ENCODE measurements at regions not wholly inside any gene's neighbourhood (a gene's known extent, or its start where the extent isn't known, plus 50 kb on each side); places are given as distances from the start of the nearest gene placed in this dataset.

- H2BK5ac ChIP-seq (ENCODE audit: low read length) = no peak overlapping the region
- WGBS, 2 donors (ENCODE audit: extremely low coverage in 2 of 2, insufficient read length in 2 of 2, insufficient replicate concordance in 1 of 2) = no CpG with 5 or more reads among the region's 1 CpG
- no peak overlapping the region for H2AK5ac ChIP-seq (ENCODE audit: low read depth, low read length)
- no peak overlapping the region for H2BK120ac ChIP-seq (ENCODE audit: low read depth, low read length)
- no peak overlapping the region for H3K4ac ChIP-seq (ENCODE audit: low read length)
- no peak overlapping the region for H2BK15ac ChIP-seq (ENCODE audit: low read length)
- no peak overlapping the region for H3K14ac ChIP-seq (ENCODE audit: low read length)
- no peaks in the 10 kb centered on the region for H3K9me3 ChIP-seq (replicated peaks in 1 of 2; ENCODE audit: control insufficient read depth in 2 of 2, insufficient read depth in 1 of 2, low read depth in 1 of 2, low read length in 2 of 2)
- H3K36me3 ChIP-seq (replicated peaks in 1 of 2; ENCODE audit: control insufficient read depth in 2 of 2, insufficient read depth in 2 of 2, low read length in 2 of 2) = no peaks in the 10 kb centered on the region
- H3K27me3 ChIP-seq (ENCODE audit: control insufficient read depth in 3 of 3, insufficient read depth in 3 of 3, low read depth in 1 of 3, low read length in 3 of 3) = no peaks in the 10 kb centered on the region
- H4K8ac ChIP-seq (ENCODE audit: low read depth, low read length) = no peak overlapping the region
- no peak overlapping the region for H3K23ac ChIP-seq (ENCODE audit: low read depth, low read length, poor library complexity)
- no peaks in the 10 kb centered on the region for H3K4me1 ChIP-seq (ENCODE audit: control insufficient read depth in 2 of 2, insufficient read depth in 1 of 2, low read depth in 1 of 2, low read length in 2 of 2)
- no peak overlapping the region for H3K4me2 ChIP-seq (ENCODE audit: insufficient read depth, low read length, poor library complexity, severe bottlenecking)
- H4K91ac ChIP-seq (ENCODE audit: low read depth, low read length, poor library complexity) = no peak overlapping the region
- no peak overlapping the region for H2BK12ac ChIP-seq (ENCODE audit: low read length)
- no peak overlapping the region for H3K4me3 ChIP-seq (ENCODE audit: low read length in 2 of 2)
- no peak overlapping the region for H3K9ac ChIP-seq (ENCODE audit: low read depth, low read length, poor library complexity)
- H3K18ac ChIP-seq (ENCODE audit: low read length) = no peak overlapping the region
- H2AFZ ChIP-seq (ENCODE audit: low read length) = no peak overlapping the region
- H3K79me1 ChIP-seq (ENCODE audit: low read depth, low read length) = no peaks in the 10 kb centered on the region
- no peak for DNase-seq (ENCODE audit: low spot score)
- no peak overlapping the region for H3K27ac ChIP-seq (replicated peaks; ENCODE audit: low read length)
These were observed 155.2 kb upstream of the PPP1R2C start for GRCh38 chrX:42933187-42933586.

GRCh38 chrX:42934020-42934726, 156.2 kb upstream of the PPP1R2C start:
- Histone ChIP-seq H3K79me1 (ENCODE audit: low read depth, low read length) (no peaks in the 10 kb centered on the region), H2BK120ac (ENCODE audit: low read depth, low read length) (no peak overlapping the region), H4K91ac (ENCODE audit: low read depth, low read length, poor library complexity) (no peak overlapping the region), H3K14ac (ENCODE audit: low read length) (no peak overlapping the region), H3K9me3 (replicated peaks in 1 of 2; ENCODE audit: control insufficient read depth in 2 of 2, insufficient read depth in 1 of 2, low read depth in 1 of 2, low read length in 2 of 2) (no peaks in the 10 kb centered on the region), H3K4ac (ENCODE audit: low read length) (no peak overlapping the region), H3K9ac (ENCODE audit: low read depth, low read length, poor library complexity) (no peak overlapping the region), H2AK5ac (ENCODE audit: low read depth, low read length) (no peak overlapping the region), H3K27ac (replicated peaks; ENCODE audit: low read length) (no peak overlapping the region), H3K18ac (ENCODE audit: low read length) (no peak overlapping the region), H3K36me3 (replicated peaks in 1 of 2; ENCODE audit: control insufficient read depth in 2 of 2, insufficient read depth in 2 of 2, low read length in 2 of 2) (no peaks in the 10 kb centered on the region), H3K4me3 (ENCODE audit: low read length in 2 of 2) (no peak overlapping the region), H3K4me2 (ENCODE audit: insufficient read depth, low read length, poor library complexity, severe bottlenecking) (no peak overlapping the region), H4K8ac (ENCODE audit: low read depth, low read length) (no peak overlapping the region), H2AFZ (ENCODE audit: low read length) (no peak overlapping the region), H3K23ac (ENCODE audit: low read depth, low read length, poor library complexity) (no peak overlapping the region), H2BK15ac (ENCODE audit: low read length) (no peak overlapping the region), H3K27me3 (ENCODE audit: control insufficient read depth in 3 of 3, insufficient read depth in 3 of 3, low read depth in 1 of 3, low read length in 3 of 3) (no peaks in the 10 kb centered on the region), H3K4me1 (ENCODE audit: control insufficient read depth in 2 of 2, insufficient read depth in 1 of 2, low read depth in 1 of 2, low read length in 2 of 2) (no peaks in the 10 kb centered on the region), H2BK5ac (ENCODE audit: low read length) (no peak overlapping the region), H2BK12ac (ENCODE audit: low read length) (no peak overlapping the region)
- no peak for DNase-seq (ENCODE audit: low spot score)
- no CpG with 5 or more reads among the region's 5 CpGs for WGBS, 2 donors (ENCODE audit: extremely low coverage in 2 of 2, insufficient read length in 2 of 2, insufficient replicate concordance in 1 of 2)

GRCh38 chrX:42941671-42942070, 163.7 kb upstream of the PPP1R2C start:
- Histone ChIP-seq H3K23ac (ENCODE audit: low read depth, low read length, poor library complexity) (no peak overlapping the region), H3K9me3 (replicated peaks in 1 of 2; ENCODE audit: control insufficient read depth in 2 of 2, insufficient read depth in 1 of 2, low read depth in 1 of 2, low read length in 2 of 2) (no peaks in the 10 kb centered on the region), H4K91ac (ENCODE audit: low read depth, low read length, poor library complexity) (no peak overlapping the region), H3K14ac (ENCODE audit: low read length) (no peak overlapping the region), H3K9ac (ENCODE audit: low read depth, low read length, poor library complexity) (no peak overlapping the region), H2BK5ac (ENCODE audit: low read length) (no peak overlapping the region), H2BK12ac (ENCODE audit: low read length) (no peak overlapping the region), H2BK15ac (ENCODE audit: low read length) (no peak overlapping the region), H2AK5ac (ENCODE audit: low read depth, low read length) (no peak overlapping the region), H3K27ac (replicated peaks; ENCODE audit: low read length) (no peak overlapping the region), H3K79me1 (ENCODE audit: low read depth, low read length) (no peaks in the 10 kb centered on the region), H2BK120ac (ENCODE audit: low read depth, low read length) (no peak overlapping the region), H3K4ac (ENCODE audit: low read length) (no peak overlapping the region), H3K4me1 (ENCODE audit: control insufficient read depth in 2 of 2, insufficient read depth in 1 of 2, low read depth in 1 of 2, low read length in 2 of 2) (no peaks in the 10 kb centered on the region), H3K4me2 (ENCODE audit: insufficient read depth, low read length, poor library complexity, severe bottlenecking) (no peak overlapping the region), H3K4me3 (ENCODE audit: low read length in 2 of 2) (no peak overlapping the region), H3K18ac (ENCODE audit: low read length) (no peak overlapping the region), H4K8ac (ENCODE audit: low read depth, low read length) (no peak overlapping the region), H2AFZ (ENCODE audit: low read length) (no peak overlapping the region), H3K36me3 (replicated peaks in 1 of 2; ENCODE audit: control insufficient read depth in 2 of 2, insufficient read depth in 2 of 2, low read length in 2 of 2) (no peaks in the 10 kb centered on the region), H3K27me3 (ENCODE audit: control insufficient read depth in 3 of 3, insufficient read depth in 3 of 3, low read depth in 1 of 3, low read length in 3 of 3) (no peaks in the 10 kb centered on the region)
- no peak for DNase-seq (ENCODE audit: low spot score)
- WGBS, 2 donors (ENCODE audit: extremely low coverage in 2 of 2, insufficient read length in 2 of 2, insufficient replicate concordance in 1 of 2) = no CpG with 5 or more reads among the region's 2 CpGs

GRCh38 chrX:42943051-42943974, 165.3 kb upstream of the PPP1R2C start:
- no peak overlapping the region for H4K8ac ChIP-seq (ENCODE audit: low read depth, low read length)
- no peak overlapping the region for H2BK15ac ChIP-seq (ENCODE audit: low read length)
- no peak overlapping the region for H3K18ac ChIP-seq (ENCODE audit: low read length)
- no CpG with 5 or more reads among the region's 6 CpGs for WGBS, 2 donors (ENCODE audit: extremely low coverage in 2 of 2, insufficient read length in 2 of 2, insufficient replicate concordance in 1 of 2)
- H3K4me3 ChIP-seq (ENCODE audit: low read length in 2 of 2) = no peak overlapping the region
- no peaks in the 10 kb centered on the region for H3K27me3 ChIP-seq (ENCODE audit: control insufficient read depth in 3 of 3, insufficient read depth in 3 of 3, low read depth in 1 of 3, low read length in 3 of 3)
- no peak overlapping the region for H3K9ac ChIP-seq (ENCODE audit: low read depth, low read length, poor library complexity)
- no peak overlapping the region for H3K4ac ChIP-seq (ENCODE audit: low read length)
- H2BK5ac ChIP-seq (ENCODE audit: low read length) = no peak overlapping the region
- H3K14ac ChIP-seq (ENCODE audit: low read length) = no peak overlapping the region
- no peak overlapping the region for H2AK5ac ChIP-seq (ENCODE audit: low read depth, low read length)
- H2BK12ac ChIP-seq (ENCODE audit: low read length) = no peak overlapping the region
- H3K9me3 ChIP-seq (replicated peaks in 1 of 2; ENCODE audit: control insufficient read depth in 2 of 2, insufficient read depth in 1 of 2, low read depth in 1 of 2, low read length in 2 of 2) = no peaks in the 10 kb centered on the region
- H3K4me1 ChIP-seq (ENCODE audit: control insufficient read depth in 2 of 2, insufficient read depth in 1 of 2, low read depth in 1 of 2, low read length in 2 of 2) = no peaks in the 10 kb centered on the region
- no peaks in the 10 kb centered on the region for H3K79me1 ChIP-seq (ENCODE audit: low read depth, low read length)
- no peak overlapping the region for H3K23ac ChIP-seq (ENCODE audit: low read depth, low read length, poor library complexity)
- no peak overlapping the region for H4K91ac ChIP-seq (ENCODE audit: low read depth, low read length, poor library complexity)
- DNase-seq (ENCODE audit: low spot score) = no peak
- no peak overlapping the region for H3K27ac ChIP-seq (replicated peaks; ENCODE audit: low read length)
- H2BK120ac ChIP-seq (ENCODE audit: low read depth, low read length) = no peak overlapping the region
- H3K36me3 ChIP-seq (replicated peaks in 1 of 2; ENCODE audit: control insufficient read depth in 2 of 2, insufficient read depth in 2 of 2, low read length in 2 of 2) = no peaks in the 10 kb centered on the region
- no peak overlapping the region for H2AFZ ChIP-seq (ENCODE audit: low read length)
- no peak overlapping the region for H3K4me2 ChIP-seq (ENCODE audit: insufficient read depth, low read length, poor library complexity, severe bottlenecking)
